Tibial nerve (tissue), 4 donors: ENCODE measurements at regions not wholly inside any gene's neighbourhood (a gene's known extent, or its start where the extent isn't known, plus 50 kb on each side); places are given as distances from the start of the nearest gene placed in this dataset.
"Not testable (repeated sequence)": the region's sequence is repeated elsewhere in the genome, so short reads cannot be mapped to it uniquely, and the experiment has no call there.

Experiments
- DNase-seq, 2 donors: peaks; one replicate each; pipeline ENCODE4 v3.0.0-alpha.2; 2019; ENCODE audit warnings: low spot score in 2 of 2
- H3K27ac ChIP-seq, 4 donors: fragments of 200-600 bp; sonication (generic) in 3 of 4; one replicate each; pipeline ENCODE4 v1.5.1; 2017 to 2019; ENCODE audit warnings: mild to moderate bottlenecking in 1 of 4
- H3K27me3 ChIP-seq, 2 donors: fragments of 200-600 bp; sonication (generic) in 1 of 2; one replicate each; pipeline versions ENCODE4 v1.5.1 to v1.6.0; 2017 to 2019
- H3K36me3 ChIP-seq, 3 donors: fragments of 200-600 bp; sonication (generic); one replicate each; pipeline ENCODE4 v1.5.1; 2018 to 2019
- H3K4me1 ChIP-seq, 4 donors: fragments of 200-600 bp; sonication (generic) in 3 of 4; one replicate each; pipeline ENCODE4 v1.5.1; 2017 to 2019
- H3K4me3 ChIP-seq, 4 donors: fragments of 200-600 bp; sonication (generic) in 3 of 4; one replicate each; pipeline ENCODE4 v1.5.1; 2017 to 2019; ENCODE audit warnings: mild to moderate bottlenecking in 1 of 4, moderate library complexity in 1 of 4
- H3K9me3 ChIP-seq, 4 donors: fragments of 200-600 bp; sonication (generic) in 3 of 4; one replicate each; pipeline ENCODE4 v1.5.1; 2017 to 2019
- EP300 ChIP-seq, 2 donors: sonication (generic); formaldehyde crosslinking; IDR thresholded peaks; one replicate each; pipeline ENCODE4 v1.6.1; 2017; ENCODE audit warnings: antibody characterized with exemption in 2 of 2, mild to moderate bottlenecking in 1 of 2
- POLR2A ChIP-seq, 2 donors: fragments of 450-650 bp; IDR thresholded peaks; one replicate each; pipeline ENCODE4 v1.6.1; 2017; ENCODE audit warnings: antibody characterized with exemption in 2 of 2, mild to moderate bottlenecking in 2 of 2, moderate library complexity in 2 of 2
- WGBS, 2 donors: methylation state at CpG; one replicate each; pipeline ENCODE4 v1.1.5; 2018; 5-methylcytosine and 5-hydroxymethylcytosine counted together
- TF ChIP-seq, protein P1 (sequence below), 5 experiments: fragments of 200-600 bp in 3 of 5; fragments of 450-650 bp in 2 of 5; sonication (generic) in 3 of 5; IDR thresholded peaks; one replicate each; pipeline ENCODE4 v1.5.1; 2016 to 2019; ENCODE audit warnings: antibody characterized with exemption in 5 of 5, mild to moderate bottlenecking in 3 of 5, moderate library complexity in 2 of 5

DNA sequence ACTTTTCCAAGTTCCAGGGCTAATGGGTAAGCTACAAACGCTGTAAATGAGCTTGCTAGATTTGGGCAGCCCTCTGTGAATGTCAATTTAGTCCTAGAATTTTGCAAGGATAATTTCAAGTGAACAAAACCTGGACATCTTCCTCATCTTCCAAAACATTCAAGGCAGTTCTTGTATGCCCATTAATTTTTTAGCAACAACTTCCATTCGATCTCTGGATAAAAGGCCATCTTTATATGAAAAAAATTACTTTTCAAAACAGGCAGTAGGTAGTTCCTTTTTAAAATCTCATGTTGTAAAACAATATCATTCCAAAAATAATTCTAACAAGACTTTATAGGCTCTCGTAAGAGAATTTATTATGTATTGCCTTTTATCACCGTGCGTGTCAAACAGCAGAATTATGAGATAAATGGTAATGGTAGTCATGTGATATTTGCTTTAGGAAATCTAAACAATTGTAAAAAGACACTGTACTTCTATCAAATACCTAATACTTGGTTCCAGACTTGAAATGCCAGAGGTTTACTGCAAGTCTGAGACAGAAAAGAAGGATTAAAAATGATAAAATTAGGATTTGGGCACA, 143.7 kb upstream of the NRP1 start:
- Histone ChIP-seq H3K36me3 (no peaks in the 10 kb centered on the region), H3K4me1 (no peaks in the 10 kb centered on the region), H3K4me3 (no peak overlapping the region), H3K27me3 (no peaks in the 10 kb centered on the region), H3K27ac (no peak overlapping the region), H3K9me3 (no peaks in the 10 kb centered on the region)
- WGBS, 2 donors, result 81 to 84% methylated on average over 5 of the region's 5 CpGs
- no peak for TF ChIP-seq EP300 (IDR thresholded peaks at IDR 0.05)
- TF ChIP-seq, protein P1, sequence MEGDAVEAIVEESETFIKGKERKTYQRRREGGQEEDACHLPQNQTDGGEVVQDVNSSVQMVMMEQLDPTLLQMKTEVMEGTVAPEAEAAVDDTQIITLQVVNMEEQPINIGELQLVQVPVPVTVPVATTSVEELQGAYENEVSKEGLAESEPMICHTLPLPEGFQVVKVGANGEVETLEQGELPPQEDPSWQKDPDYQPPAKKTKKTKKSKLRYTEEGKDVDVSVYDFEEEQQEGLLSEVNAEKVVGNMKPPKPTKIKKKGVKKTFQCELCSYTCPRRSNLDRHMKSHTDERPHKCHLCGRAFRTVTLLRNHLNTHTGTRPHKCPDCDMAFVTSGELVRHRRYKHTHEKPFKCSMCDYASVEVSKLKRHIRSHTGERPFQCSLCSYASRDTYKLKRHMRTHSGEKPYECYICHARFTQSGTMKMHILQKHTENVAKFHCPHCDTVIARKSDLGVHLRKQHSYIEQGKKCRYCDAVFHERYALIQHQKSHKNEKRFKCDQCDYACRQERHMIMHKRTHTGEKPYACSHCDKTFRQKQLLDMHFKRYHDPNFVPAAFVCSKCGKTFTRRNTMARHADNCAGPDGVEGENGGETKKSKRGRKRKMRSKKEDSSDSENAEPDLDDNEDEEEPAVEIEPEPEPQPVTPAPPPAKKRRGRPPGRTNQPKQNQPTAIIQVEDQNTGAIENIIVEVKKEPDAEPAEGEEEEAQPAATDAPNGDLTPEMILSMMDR (IDR thresholded peaks at IDR 0.05), result no peak
- TF ChIP-seq POLR2A (IDR thresholded peaks at IDR 0.05), result no peak
- DNase-seq, result no peak

DNA sequence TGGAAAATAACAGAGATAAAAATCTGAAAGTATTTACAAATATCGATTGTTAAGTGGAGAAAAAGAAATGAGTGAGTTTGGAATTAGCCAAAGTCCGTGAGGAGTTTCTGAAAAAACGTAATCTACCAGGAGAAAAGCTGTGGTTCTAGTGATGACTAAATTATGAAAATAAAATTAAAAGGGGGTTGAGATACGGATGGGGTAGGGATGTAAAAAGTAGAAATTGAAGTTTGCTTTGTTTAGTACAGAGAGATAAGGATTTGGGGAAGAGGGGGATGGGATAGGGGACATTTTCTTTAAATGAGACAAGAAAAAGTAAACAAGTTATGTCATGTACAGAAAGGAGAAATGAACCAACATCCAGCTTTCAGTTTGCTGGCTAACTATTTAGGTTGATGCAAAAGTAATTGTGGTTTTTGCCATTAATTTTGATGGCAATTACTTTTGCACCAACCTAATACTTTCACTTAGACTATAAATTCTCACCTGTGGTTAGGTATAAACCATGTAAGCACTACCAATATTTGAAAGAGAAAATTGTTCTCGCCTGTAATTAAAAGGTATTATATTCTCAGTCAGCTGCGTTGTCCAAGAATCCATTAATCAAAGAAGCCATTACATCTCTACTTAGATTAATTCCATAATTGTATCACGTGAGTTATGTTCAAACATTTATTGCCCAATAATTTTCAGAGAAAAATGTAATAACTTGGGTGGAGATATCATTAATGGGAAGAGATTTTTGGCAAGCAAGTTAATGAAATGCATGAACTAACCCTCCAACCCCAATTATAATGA, 143.0 kb upstream of the NRP1 start:
- Histone ChIP-seq H3K27ac (no peak overlapping the region), H3K9me3 (no peaks in the 10 kb centered on the region), H3K36me3 (no peaks in the 10 kb centered on the region), H3K4me3 (no peak overlapping the region), H3K27me3 (no peaks in the 10 kb centered on the region), H3K4me1 (no peaks in the 10 kb centered on the region)
- TF ChIP-seq POLR2A (IDR thresholded peaks at IDR 0.05) (no peak), EP300 (IDR thresholded peaks at IDR 0.05) (no peak)
- TF ChIP-seq, protein P1 (IDR thresholded peaks at IDR 0.05), result no peak
- WGBS, 2 donors, result 84% methylated on average over 7 of the region's 7 CpGs
- no peak for DNase-seq

DNA sequence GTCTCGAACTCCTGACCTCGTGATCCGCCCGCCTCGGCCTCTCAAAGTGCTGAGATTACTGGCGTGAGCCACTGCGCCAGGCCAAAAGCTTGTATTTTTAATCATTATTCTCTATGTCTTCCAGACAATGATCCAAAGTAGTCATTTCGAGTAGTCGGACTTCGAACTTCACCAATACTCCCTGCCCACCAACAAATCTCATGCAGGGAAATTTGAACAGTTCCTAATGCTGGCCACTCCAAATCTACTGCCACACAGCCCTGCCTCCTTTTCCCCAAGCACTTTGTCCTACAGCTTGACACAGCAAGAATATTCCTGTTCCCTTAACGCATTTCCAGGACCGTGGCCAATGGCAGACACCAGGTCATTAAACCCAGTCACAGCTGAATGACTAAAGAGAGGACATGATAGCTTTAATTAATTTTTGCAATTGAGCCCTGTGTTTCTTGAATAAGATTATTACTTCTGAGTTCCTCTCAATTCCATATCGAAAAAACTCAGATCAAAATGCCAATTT, 142.3 kb upstream of the NRP1 start:
- Histone ChIP-seq H3K36me3 (no peaks in the 10 kb centered on the region), H3K27me3 (no peaks in the 10 kb centered on the region), H3K9me3 (no peaks in the 10 kb centered on the region), H3K27ac (no peak overlapping the region), H3K4me1 (no peaks in the 10 kb centered on the region), H3K4me3 (no peak overlapping the region)
- no peak for DNase-seq
- 91 to 95% methylated on average over 13 of the region's 13 CpGs for WGBS, 2 donors
- TF ChIP-seq EP300 (IDR thresholded peaks at IDR 0.05) (no peak), POLR2A (IDR thresholded peaks at IDR 0.05) (no peak)
- TF ChIP-seq, protein P1 (IDR thresholded peaks at IDR 0.05), result no peak

DNA sequence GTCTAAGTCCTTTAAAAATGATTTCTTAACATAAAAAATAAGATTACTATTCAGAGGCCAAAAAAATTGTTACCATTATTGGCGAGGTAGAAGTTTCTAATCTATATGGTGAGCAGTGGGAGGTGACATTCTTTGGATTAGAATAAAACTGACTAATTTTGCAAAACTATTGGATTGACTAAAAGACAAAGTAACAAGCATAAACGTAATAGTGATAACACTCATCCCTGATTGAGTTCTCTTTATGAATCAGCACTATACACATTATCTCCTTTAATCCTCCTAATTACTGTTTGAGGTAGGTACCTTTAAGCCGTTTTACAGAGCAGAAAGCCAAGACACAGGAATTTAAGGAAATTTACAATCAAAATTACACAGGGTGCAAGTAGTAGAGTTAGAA, 139.2 kb upstream of the NRP1 start:
- H3K4me3 ChIP-seq, result no peak overlapping the region
- no peak overlapping the region for H3K27ac ChIP-seq
- H3K36me3 ChIP-seq, result no peaks in the 10 kb centered on the region
- H3K9me3 ChIP-seq, result no peaks in the 10 kb centered on the region
- WGBS, 2 donors, result 92 to 93% methylated on average over 3 of the region's 3 CpGs
- no peaks in the 10 kb centered on the region for H3K27me3 ChIP-seq
- DNase-seq, result no peak
- TF ChIP-seq EP300 (IDR thresholded peaks at IDR 0.05) (no peak), POLR2A (IDR thresholded peaks at IDR 0.05) (no peak)
- TF ChIP-seq, protein P1 (IDR thresholded peaks at IDR 0.05), result no peak
- no peaks in the 10 kb centered on the region for H3K4me1 ChIP-seq

DNA sequence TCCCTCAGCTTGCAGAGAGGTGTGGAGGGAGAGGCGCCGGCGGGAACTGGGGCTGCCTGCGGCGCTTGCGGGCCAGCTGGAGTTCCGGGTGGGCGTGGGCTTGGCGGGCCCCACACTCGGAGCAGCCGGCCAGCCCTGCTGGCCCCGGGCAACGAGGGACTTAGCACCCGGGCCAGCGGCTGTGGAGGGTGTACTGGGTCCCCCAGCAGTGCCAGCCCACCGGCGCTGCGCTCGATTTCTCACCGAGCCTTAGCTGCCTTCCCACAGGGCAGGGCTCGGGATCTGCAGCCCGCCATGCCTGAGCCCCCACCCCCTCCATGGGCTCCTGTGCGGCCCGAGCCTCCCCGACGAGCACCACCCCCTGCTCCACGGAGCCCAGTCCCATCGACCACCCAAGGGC, 133.5 kb upstream of the NRP1 start:
- H3K36me3 ChIP-seq, H3K4me3 ChIP-seq, DNase-seq, H3K4me1 ChIP-seq, H3K27me3 ChIP-seq, H3K9me3 ChIP-seq, H3K27ac ChIP-seq: not testable (repeated sequence)
- 95 to 97% methylated on average over 4 to 11 of the region's 28 CpGs for WGBS, 2 donors
